ENCODE measurements at regions not wholly inside any gene's neighbourhood (a gene's known extent, or its start where the extent isn't known, plus 50 kb on each side); places are given as distances from the start of the nearest gene placed in this dataset.

DNA sequence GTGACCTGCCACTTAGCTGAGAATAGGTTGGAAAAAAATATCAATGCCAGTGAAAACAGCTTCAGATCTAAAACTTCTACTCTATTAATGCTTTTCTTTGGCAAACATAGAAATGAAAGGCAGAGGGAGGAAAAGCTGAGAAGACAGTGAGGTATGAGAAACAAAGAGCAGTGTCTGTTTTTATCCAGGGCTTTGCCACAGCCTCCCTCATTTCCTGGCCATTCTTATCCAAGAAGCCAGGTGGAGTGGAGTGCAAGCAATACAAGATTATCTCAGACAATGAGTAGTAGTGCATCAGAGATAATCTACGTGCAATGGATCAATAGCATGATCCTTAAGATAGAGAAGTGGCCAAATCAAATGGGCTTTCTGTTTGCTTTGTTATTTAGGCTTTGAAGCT is 808.7 kb upstream of the PIK3C3 start:
- Histone ChIP-seq H2BK120ac (ENCODE audit: low read depth, low read length) (no peak overlapping the region), H4K8ac (ENCODE audit: low read depth, low read length) (no peak overlapping the region), H3K14ac (ENCODE audit: low read length) (no peak overlapping the region), H3K4ac (ENCODE audit: low read length) (no peak overlapping the region), H2BK12ac (ENCODE audit: low read length) (no peak overlapping the region), H3K4me2 (ENCODE audit: insufficient read depth, low read length, poor library complexity, severe bottlenecking) (no peak overlapping the region), H3K23ac (ENCODE audit: low read depth, low read length, poor library complexity) (no peak overlapping the region), H3K27ac (replicated peaks; ENCODE audit: low read length) (no peak overlapping the region), H2BK15ac (ENCODE audit: low read length) (no peak overlapping the region), H3K27me3 (ENCODE audit: control insufficient read depth in 3 of 3, insufficient read depth in 3 of 3, low read depth in 1 of 3, low read length in 3 of 3) (no peaks in the 10 kb centered on the region), H3K36me3 (replicated peaks in 1 of 2; ENCODE audit: control insufficient read depth in 2 of 2, insufficient read depth in 2 of 2, low read length in 2 of 2) (no peaks in the 10 kb centered on the region), H3K79me1 (ENCODE audit: low read depth, low read length) (no peaks in the 10 kb centered on the region), H3K9ac (ENCODE audit: low read depth, low read length, poor library complexity) (no peak overlapping the region), H3K4me3 (ENCODE audit: low read length in 2 of 2) (no peak overlapping the region), H2BK5ac (ENCODE audit: low read length) (no peak overlapping the region), H4K91ac (ENCODE audit: low read depth, low read length, poor library complexity) (no peak overlapping the region), H3K4me1 (ENCODE audit: control insufficient read depth in 2 of 2, insufficient read depth in 1 of 2, low read depth in 1 of 2, low read length in 2 of 2) (peaks cover 4 to 11% of the 10 kb centered on the region in 2 donors), H2AK5ac (ENCODE audit: low read depth, low read length) (no peak overlapping the region), H2AFZ (ENCODE audit: low read length) (peak overlapping the region; percentile 32), H3K18ac (ENCODE audit: low read length) (no peak overlapping the region), H3K9me3 (replicated peaks in 1 of 2; ENCODE audit: control insufficient read depth in 2 of 2, insufficient read depth in 1 of 2, low read depth in 1 of 2, low read length in 2 of 2) (no peaks in the 10 kb centered on the region)
- WGBS, 2 donors (ENCODE audit: extremely low coverage in 2 of 2, insufficient read length in 2 of 2, insufficient replicate concordance in 1 of 2): no CpG with 5 or more reads among the region's 1 CpG
- no peak for DNase-seq (ENCODE audit: low spot score)

DNA sequence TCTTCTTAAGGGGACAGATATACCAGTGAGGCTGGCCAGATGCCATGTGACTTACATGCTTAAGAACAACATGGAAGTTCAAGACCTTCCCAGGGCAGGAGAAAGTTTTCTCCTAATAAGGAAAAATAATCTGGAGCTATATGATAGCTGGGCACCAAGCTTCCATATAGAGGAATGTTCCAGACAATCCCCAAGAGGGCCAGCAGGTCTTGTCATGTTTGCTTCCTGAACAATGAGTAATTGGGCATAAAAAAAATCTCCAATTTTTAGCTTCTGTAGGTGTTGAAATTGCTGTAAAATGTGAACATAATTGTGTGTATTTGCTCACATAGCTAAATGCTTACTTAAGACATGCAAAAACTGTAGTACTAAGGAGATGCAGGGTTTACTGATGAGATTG is 809.5 kb upstream of the PIK3C3 start:
- H3K79me1 ChIP-seq (ENCODE audit: low read depth, low read length): no peaks in the 10 kb centered on the region
- H3K23ac ChIP-seq (ENCODE audit: low read depth, low read length, poor library complexity): no peak overlapping the region
- no peak overlapping the region for H2BK15ac ChIP-seq (ENCODE audit: low read length)
- no peak overlapping the region for H2BK12ac ChIP-seq (ENCODE audit: low read length)
- no peaks in the 10 kb centered on the region for H3K9me3 ChIP-seq (replicated peaks in 1 of 2; ENCODE audit: control insufficient read depth in 2 of 2, insufficient read depth in 1 of 2, low read depth in 1 of 2, low read length in 2 of 2)
- H3K4me3 ChIP-seq (ENCODE audit: low read length in 2 of 2): no peak overlapping the region
- H2BK120ac ChIP-seq (ENCODE audit: low read depth, low read length): no peak overlapping the region
- H4K8ac ChIP-seq (ENCODE audit: low read depth, low read length): no peak overlapping the region
- no peak for DNase-seq (ENCODE audit: low spot score)
- no peak overlapping the region for H3K9ac ChIP-seq (ENCODE audit: low read depth, low read length, poor library complexity)
- H3K4me1 ChIP-seq (ENCODE audit: control insufficient read depth in 2 of 2, insufficient read depth in 1 of 2, low read depth in 1 of 2, low read length in 2 of 2): peaks cover 4 to 11% of the 10 kb centered on the region in 2 donors
- H3K4me2 ChIP-seq (ENCODE audit: insufficient read depth, low read length, poor library complexity, severe bottlenecking): no peak overlapping the region
- no peak overlapping the region for H2AFZ ChIP-seq (ENCODE audit: low read length)
- no peak overlapping the region for H3K14ac ChIP-seq (ENCODE audit: low read length)
- H3K18ac ChIP-seq (ENCODE audit: low read length): no peak overlapping the region
- no peaks in the 10 kb centered on the region for H3K36me3 ChIP-seq (replicated peaks in 1 of 2; ENCODE audit: control insufficient read depth in 2 of 2, insufficient read depth in 2 of 2, low read length in 2 of 2)
- H4K91ac ChIP-seq (ENCODE audit: low read depth, low read length, poor library complexity): no peak overlapping the region
- no peak overlapping the region for H3K4ac ChIP-seq (ENCODE audit: low read length)
- H2AK5ac ChIP-seq (ENCODE audit: low read depth, low read length): no peak overlapping the region
- H3K27me3 ChIP-seq (ENCODE audit: control insufficient read depth in 3 of 3, insufficient read depth in 3 of 3, low read depth in 1 of 3, low read length in 3 of 3): no peaks in the 10 kb centered on the region
- H3K27ac ChIP-seq (replicated peaks; ENCODE audit: low read length): no peak overlapping the region
- H2BK5ac ChIP-seq (ENCODE audit: low read length): no peak overlapping the region

GRCh38 chr18:41144441-41144840 is 810.6 kb upstream of the PIK3C3 start:
- Histone ChIP-seq H2BK12ac (ENCODE audit: low read length) (no peak overlapping the region), H3K9me3 (replicated peaks in 1 of 2; ENCODE audit: control insufficient read depth in 2 of 2, insufficient read depth in 1 of 2, low read depth in 1 of 2, low read length in 2 of 2) (no peaks in the 10 kb centered on the region), H2BK120ac (ENCODE audit: low read depth, low read length) (no peak overlapping the region), H3K18ac (ENCODE audit: low read length) (no peak overlapping the region), H3K14ac (ENCODE audit: low read length) (no peak overlapping the region), H3K4me2 (ENCODE audit: insufficient read depth, low read length, poor library complexity, severe bottlenecking) (no peak overlapping the region), H2AFZ (ENCODE audit: low read length) (no peak overlapping the region), H3K79me1 (ENCODE audit: low read depth, low read length) (no peaks in the 10 kb centered on the region), H3K27me3 (ENCODE audit: control insufficient read depth in 3 of 3, insufficient read depth in 3 of 3, low read depth in 1 of 3, low read length in 3 of 3) (no peaks in the 10 kb centered on the region), H3K4ac (ENCODE audit: low read length) (no peak overlapping the region), H3K36me3 (replicated peaks in 1 of 2; ENCODE audit: control insufficient read depth in 2 of 2, insufficient read depth in 2 of 2, low read length in 2 of 2) (no peaks in the 10 kb centered on the region), H2BK5ac (ENCODE audit: low read length) (no peak overlapping the region), H4K8ac (ENCODE audit: low read depth, low read length) (no peak overlapping the region), H3K27ac (replicated peaks; ENCODE audit: low read length) (no peak overlapping the region), H2BK15ac (ENCODE audit: low read length) (no peak overlapping the region), H3K23ac (ENCODE audit: low read depth, low read length, poor library complexity) (no peak overlapping the region), H4K91ac (ENCODE audit: low read depth, low read length, poor library complexity) (no peak overlapping the region), H2AK5ac (ENCODE audit: low read depth, low read length) (no peak overlapping the region), H3K9ac (ENCODE audit: low read depth, low read length, poor library complexity) (no peak overlapping the region), H3K4me1 (ENCODE audit: control insufficient read depth in 2 of 2, insufficient read depth in 1 of 2, low read depth in 1 of 2, low read length in 2 of 2) (peaks cover 4 to 11% of the 10 kb centered on the region in 2 donors), H3K4me3 (ENCODE audit: low read length in 2 of 2) (no peak overlapping the region)
- no peak for DNase-seq (ENCODE audit: low spot score)
- no CpG with 5 or more reads among the region's 1 CpG for WGBS, 2 donors (ENCODE audit: extremely low coverage in 2 of 2, insufficient read length in 2 of 2, insufficient replicate concordance in 1 of 2)

DNA sequence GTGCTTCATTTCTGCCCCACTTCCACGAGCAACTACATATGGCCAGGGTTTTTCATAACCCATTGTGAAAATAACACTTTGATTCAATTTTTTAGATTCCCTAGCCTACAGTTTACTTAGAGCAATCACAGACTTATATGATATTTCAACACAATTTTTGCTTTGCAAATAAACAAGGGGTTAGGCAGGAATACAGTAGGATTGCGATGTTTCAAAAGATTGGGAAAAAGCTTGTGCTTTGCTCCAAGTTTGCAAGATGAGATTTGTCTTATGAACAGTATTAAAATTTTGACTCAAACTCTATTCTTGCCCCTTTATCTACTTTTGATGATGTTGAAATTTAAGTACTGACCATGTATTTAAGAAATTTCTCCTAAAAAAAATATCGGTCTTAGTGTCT is 814.5 kb upstream of the PIK3C3 start:
- H3K14ac ChIP-seq (ENCODE audit: low read length): no peak overlapping the region
- no peak overlapping the region for H2BK120ac ChIP-seq (ENCODE audit: low read depth, low read length)
- no peak overlapping the region for H3K4me3 ChIP-seq (ENCODE audit: low read length in 2 of 2)
- no peaks in the 10 kb centered on the region for H3K4me1 ChIP-seq (ENCODE audit: control insufficient read depth in 2 of 2, insufficient read depth in 1 of 2, low read depth in 1 of 2, low read length in 2 of 2)
- H3K27me3 ChIP-seq (ENCODE audit: control insufficient read depth in 3 of 3, insufficient read depth in 3 of 3, low read depth in 1 of 3, low read length in 3 of 3): no peaks in the 10 kb centered on the region
- H3K27ac ChIP-seq (replicated peaks; ENCODE audit: low read length): no peak overlapping the region
- H3K18ac ChIP-seq (ENCODE audit: low read length): no peak overlapping the region
- no peak overlapping the region for H2AK5ac ChIP-seq (ENCODE audit: low read depth, low read length)
- no peaks in the 10 kb centered on the region for H3K79me1 ChIP-seq (ENCODE audit: low read depth, low read length)
- WGBS, 2 donors (ENCODE audit: extremely low coverage in 2 of 2, insufficient read length in 2 of 2, insufficient replicate concordance in 1 of 2): no CpG with 5 or more reads among the region's 3 CpGs
- H2BK12ac ChIP-seq (ENCODE audit: low read length): no peak overlapping the region
- H2BK5ac ChIP-seq (ENCODE audit: low read length): no peak overlapping the region
- no peak overlapping the region for H3K4ac ChIP-seq (ENCODE audit: low read length)
- no peak overlapping the region for H2BK15ac ChIP-seq (ENCODE audit: low read length)
- H2AFZ ChIP-seq (ENCODE audit: low read length): no peak overlapping the region
- no peak overlapping the region for H3K9ac ChIP-seq (ENCODE audit: low read depth, low read length, poor library complexity)
- H3K9me3 ChIP-seq (replicated peaks in 1 of 2; ENCODE audit: control insufficient read depth in 2 of 2, insufficient read depth in 1 of 2, low read depth in 1 of 2, low read length in 2 of 2): no peaks in the 10 kb centered on the region
- no peaks in the 10 kb centered on the region for H3K36me3 ChIP-seq (replicated peaks in 1 of 2; ENCODE audit: control insufficient read depth in 2 of 2, insufficient read depth in 2 of 2, low read length in 2 of 2)
- no peak overlapping the region for H3K4me2 ChIP-seq (ENCODE audit: insufficient read depth, low read length, poor library complexity, severe bottlenecking)
- H3K23ac ChIP-seq (ENCODE audit: low read depth, low read length, poor library complexity): no peak overlapping the region
- H4K8ac ChIP-seq (ENCODE audit: low read depth, low read length): no peak overlapping the region
- H4K91ac ChIP-seq (ENCODE audit: low read depth, low read length, poor library complexity): no peak overlapping the region
- no peak for DNase-seq (ENCODE audit: low spot score)

Measured in neuronal stem cell (in vitro differentiated cells).